Loucy (cell line): ENCODE measurements at regions not wholly inside any gene's neighbourhood (a gene's known extent, or its start where the extent isn't known, plus 50 kb on each side); places are given as distances from the start of the nearest gene placed in this dataset.

Experiments used
- H2AFZ ChIP-seq: fragments of 200-600 bp; sonication (generic); 2 replicates; pipeline ENCODE4 v1.6.0; 2016; ENCODE audit warnings: antibody characterized with exemption, mild to moderate bottlenecking, low read length, moderate library complexity
- H3F3A ChIP-seq: fragments of 200-600 bp; 2 replicates; pipeline ENCODE4 v1.6.0; 2016; ENCODE audit warnings: antibody characterized with exemption, low read depth, mild to moderate bottlenecking
- H3K27me3 ChIP-seq: fragments of 200-600 bp; sonication (generic); 2 replicates; pipeline ENCODE4 v1.6.1; 2014; ENCODE audit warnings: low read length, mild to moderate bottlenecking; ENCODE audit not compliant: insufficient read depth, poor library complexity, severe bottlenecking
- H3K36me3 ChIP-seq: fragments of 200-600 bp; sonication (generic); 2 replicates; pipeline ENCODE4 v1.6.1; 2016; ENCODE audit warnings: low read length; ENCODE audit not compliant: insufficient read depth
- H3K4me1 ChIP-seq: fragments of 200-600 bp; sonication (generic); 2 replicates; pipeline ENCODE4 v1.5.1; 2014; ENCODE audit warnings: low read length, mild to moderate bottlenecking; ENCODE audit not compliant: insufficient read depth, poor library complexity, severe bottlenecking
- H3K4me2 ChIP-seq: fragments of 200-600 bp; sonication (generic); 2 replicates; pipeline ENCODE4 v1.6.0; 2014; ENCODE audit warnings: antibody characterized with exemption, low read length, low read depth, mild to moderate bottlenecking; ENCODE audit not compliant: poor library complexity, severe bottlenecking
- H3K4me3 ChIP-seq: fragments of 200-600 bp; sonication (generic); 2 replicates; pipeline ENCODE4 v1.5.1; 2014; ENCODE audit warnings: low read length, mild to moderate bottlenecking, mixed read lengths; ENCODE audit not compliant: poor library complexity, severe bottlenecking
- H3K79me2 ChIP-seq: fragments of 200-600 bp; sonication (generic); 2 replicates; pipeline ENCODE4 v1.6.1; 2014; ENCODE audit warnings: low read length; ENCODE audit not compliant: insufficient read depth
- H3K9ac ChIP-seq: fragments of 200-600 bp; sonication (generic); 2 replicates; pipeline ENCODE4 v1.6.0; 2014; ENCODE audit warnings: mild to moderate bottlenecking, low read depth, low read length, moderate library complexity; ENCODE audit not compliant: poor library complexity, severe bottlenecking
- H3K9me2 ChIP-seq: fragments of 200-600 bp; sonication (generic); replicated peaks from 2 replicates; pipeline ENCODE4 v1.6.1; 2016; ENCODE audit warnings: low read depth, low read length, mixed read lengths
- H3K9me3 ChIP-seq: fragments of 200-600 bp; sonication (generic); 2 replicates; pipeline ENCODE4 v1.6.1; 2014; ENCODE audit warnings: mild to moderate bottlenecking, antibody characterized with exemption, low read length, low read depth; ENCODE audit not compliant: insufficient read depth
- H4K20me1 ChIP-seq: fragments of 200-600 bp; sonication (generic); 2 replicates; pipeline ENCODE4 v1.6.0; 2014; ENCODE audit warnings: antibody characterized with exemption, low read length, mild to moderate bottlenecking; ENCODE audit not compliant: insufficient read depth, poor library complexity, severe bottlenecking
- CTCF ChIP-seq: fragments of 200-600 bp; sonication (generic); conservative IDR thresholded peaks from 2 replicates; pipeline ENCODE4 v1.5.1; 2014; ENCODE audit warnings: mild to moderate bottlenecking, antibody characterized with exemption, low read length
- EZH2phosphoT487 ChIP-seq: fragments of 200-600 bp; IDR thresholded peaks from 2 replicates; pipeline ENCODE4 v1.6.1; 2018; ENCODE audit warnings: antibody characterized with exemption, mild to moderate bottlenecking, moderate library complexity, borderline replicate concordance

- no peaks in the 10 kb centered on the region for H3K4me1 ChIP-seq
- no peaks in the 10 kb centered on the region for H3K9me3 ChIP-seq
- no peaks in the 10 kb centered on the region for H3F3A ChIP-seq
- H3K79me2 ChIP-seq: no peaks in the 10 kb centered on the region
- H4K20me1 ChIP-seq: no peaks in the 10 kb centered on the region
- no peak overlapping the region for H3K9ac ChIP-seq
- H3K36me3 ChIP-seq: no peaks in the 10 kb centered on the region
- H3K4me2 ChIP-seq: no peak overlapping the region
- H3K4me3 ChIP-seq: no peak overlapping the region
- H2AFZ ChIP-seq: no peak overlapping the region
- H3K9me2 ChIP-seq: no peaks in the 10 kb centered on the region
- no peaks in the 10 kb centered on the region for H3K27me3 ChIP-seq
- peak; percentile 88 for TF ChIP-seq CTCF
- TF ChIP-seq EZH2phosphoT487: no peak
These were observed 74.6 kb downstream of the DMRTA2 start for GRCh38 chr1:50348449-50349241.

- Histone ChIP-seq H3F3A (no peaks in the 10 kb centered on the region), H3K79me2 (no peaks in the 10 kb centered on the region), H4K20me1 (no peaks in the 10 kb centered on the region), H3K4me3 (no peak overlapping the region), H3K9ac (no peak overlapping the region), H2AFZ (no peak overlapping the region), H3K27me3 (no peaks in the 10 kb centered on the region), H3K9me3 (no peaks in the 10 kb centered on the region), H3K4me2 (no peak overlapping the region), H3K36me3 (no peaks in the 10 kb centered on the region), H3K9me2 (no peaks in the 10 kb centered on the region), H3K4me1 (no peaks in the 10 kb centered on the region)
- TF ChIP-seq EZH2phosphoT487 (no peak), CTCF (no peak)
These were observed 75.3 kb downstream of the DMRTA2 start for GRCh38 chr1:50347933-50348332.

- Histone ChIP-seq H3K27me3 (no peaks in the 10 kb centered on the region), H3K4me3 (no peak overlapping the region), H3K9me3 (no peaks in the 10 kb centered on the region), H3K4me2 (no peak overlapping the region), H3K4me1 (no peaks in the 10 kb centered on the region), H3K9ac (no peak overlapping the region), H3K79me2 (no peaks in the 10 kb centered on the region), H2AFZ (no peak overlapping the region), H4K20me1 (no peaks in the 10 kb centered on the region), H3F3A (no peaks in the 10 kb centered on the region), H3K36me3 (no peaks in the 10 kb centered on the region), H3K9me2 (no peaks in the 10 kb centered on the region)
- TF ChIP-seq CTCF: no peak
- no peak for TF ChIP-seq EZH2phosphoT487
These were observed 76.6 kb downstream of the DMRTA2 start for GRCh38 chr1:50346621-50347020.
